ENCODE measurements at regions not wholly inside any gene's neighbourhood (a gene's known extent, or its start where the extent isn't known, plus 50 kb on each side); places are given as distances from the start of the nearest gene placed in this dataset.

- no peaks in the 10 kb centered on the region for H3K36me3 Mint-ChIP-seq (ENCODE audit: low read depth)
- TF ChIP-seq CTCF (IDR thresholded peaks at IDR 0.05): no peak
- CTCF ChIA-PET: no interaction called here
- H3K9me3 ChIP-seq (ENCODE audit: control insufficient read depth in 1 of 2, insufficient read depth in 1 of 2, low read length in 2 of 2): peaks cover 0 to 3% of the 10 kb centered on the region in 2 experiments
- POLR2A ChIA-PET: no interaction called here
- H3K4me1 ChIP-seq (ENCODE audit: insufficient read depth, low read length): no peaks in the 10 kb centered on the region
- no peak overlapping the region for H3K4me3 ChIP-seq (ENCODE audit: low read length)
- no peaks in the 10 kb centered on the region for H3K27me3 ChIP-seq (ENCODE audit: control insufficient read depth in 1 of 2, insufficient read depth in 2 of 2, low read length in 2 of 2)
- no peak overlapping the region for H3K4me3 Mint-ChIP-seq
- no peak overlapping the region for H3K27ac ChIP-seq (ENCODE audit: low read depth in 1 of 2, low read length in 2 of 2)
- intact Hi-C loops (cut with DNase I, micrococcal nuclease): no loop called here
- H3K4me1 Mint-ChIP-seq (ENCODE audit: low read depth): no peaks in the 10 kb centered on the region
- DNase-seq: no peak
- H3K36me3 ChIP-seq (ENCODE audit: insufficient read depth, low read length): no peaks in the 10 kb centered on the region
- H3K27me3 Mint-ChIP-seq: no peaks in the 10 kb centered on the region
- no peak for ATAC-seq (ENCODE audit: poor library complexity)
- no peaks in the 10 kb centered on the region for H3K9me3 Mint-ChIP-seq
- H3K27ac Mint-ChIP-seq: no peak overlapping the region
Observed at GRCh38 chr14:86518298-86518697, 988.4 kb downstream of the FLRT2 start.

GRCh38 chr14:86515195-86515594 lies 985.3 kb downstream of the FLRT2 start:
- no peak for TF ChIP-seq CTCF (IDR thresholded peaks at IDR 0.05)
- Histone ChIP-seq H3K4me1 (ENCODE audit: insufficient read depth, low read length) (no peaks in the 10 kb centered on the region), H3K27me3 (ENCODE audit: control insufficient read depth in 1 of 2, insufficient read depth in 2 of 2, low read length in 2 of 2) (no peaks in the 10 kb centered on the region), H3K27ac (ENCODE audit: low read depth in 1 of 2, low read length in 2 of 2) (no peak overlapping the region), H3K36me3 (ENCODE audit: insufficient read depth, low read length) (no peaks in the 10 kb centered on the region), H3K4me3 (ENCODE audit: low read length) (no peak overlapping the region), H3K9me3 (ENCODE audit: control insufficient read depth in 1 of 2, insufficient read depth in 1 of 2, low read length in 2 of 2) (peaks cover 0 to 3% of the 10 kb centered on the region in 2 experiments)
- POLR2A ChIA-PET: no interaction called here
- Mint-ChIP-seq H3K27ac (no peak overlapping the region), H3K36me3 (ENCODE audit: low read depth) (no peaks in the 10 kb centered on the region), H3K27me3 (no peaks in the 10 kb centered on the region), H3K9me3 (no peaks in the 10 kb centered on the region), H3K4me3 (no peak overlapping the region), H3K4me1 (ENCODE audit: low read depth) (no peaks in the 10 kb centered on the region)
- intact Hi-C loops (cut with DNase I, micrococcal nuclease): no loop called here
- CTCF ChIA-PET: no interaction called here
- no peak for DNase-seq
- ATAC-seq (ENCODE audit: poor library complexity): no peak

GRCh38 chr14:86513564-86513963 lies 983.6 kb downstream of the FLRT2 start:
- Mint-ChIP-seq H3K9me3 (no peaks in the 10 kb centered on the region), H3K27ac (no peak overlapping the region), H3K4me3 (no peak overlapping the region), H3K27me3 (no peaks in the 10 kb centered on the region), H3K4me1 (ENCODE audit: low read depth) (no peaks in the 10 kb centered on the region), H3K36me3 (ENCODE audit: low read depth) (no peaks in the 10 kb centered on the region)
- ATAC-seq (ENCODE audit: poor library complexity): no peak
- intact Hi-C loops (cut with DNase I, micrococcal nuclease): no loop called here
- Histone ChIP-seq H3K4me1 (ENCODE audit: insufficient read depth, low read length) (no peaks in the 10 kb centered on the region), H3K4me3 (ENCODE audit: low read length) (no peak overlapping the region), H3K9me3 (ENCODE audit: control insufficient read depth in 1 of 2, insufficient read depth in 1 of 2, low read length in 2 of 2) (peaks cover 0 to 3% of the 10 kb centered on the region in 2 experiments), H3K27me3 (ENCODE audit: control insufficient read depth in 1 of 2, insufficient read depth in 2 of 2, low read length in 2 of 2) (no peaks in the 10 kb centered on the region), H3K27ac (ENCODE audit: low read depth in 1 of 2, low read length in 2 of 2) (no peak overlapping the region), H3K36me3 (ENCODE audit: insufficient read depth, low read length) (no peaks in the 10 kb centered on the region)
- ChIA-PET CTCF (no interaction called here), POLR2A (no interaction called here)
- TF ChIP-seq CTCF (IDR thresholded peaks at IDR 0.05): no peak
- DNase-seq: no peak
